ENCODE measurements at regions not wholly inside any gene's neighbourhood (a gene's known extent, or its start where the extent isn't known, plus 50 kb on each side); places are given as distances from the start of the nearest gene placed in this dataset.

DNA sequence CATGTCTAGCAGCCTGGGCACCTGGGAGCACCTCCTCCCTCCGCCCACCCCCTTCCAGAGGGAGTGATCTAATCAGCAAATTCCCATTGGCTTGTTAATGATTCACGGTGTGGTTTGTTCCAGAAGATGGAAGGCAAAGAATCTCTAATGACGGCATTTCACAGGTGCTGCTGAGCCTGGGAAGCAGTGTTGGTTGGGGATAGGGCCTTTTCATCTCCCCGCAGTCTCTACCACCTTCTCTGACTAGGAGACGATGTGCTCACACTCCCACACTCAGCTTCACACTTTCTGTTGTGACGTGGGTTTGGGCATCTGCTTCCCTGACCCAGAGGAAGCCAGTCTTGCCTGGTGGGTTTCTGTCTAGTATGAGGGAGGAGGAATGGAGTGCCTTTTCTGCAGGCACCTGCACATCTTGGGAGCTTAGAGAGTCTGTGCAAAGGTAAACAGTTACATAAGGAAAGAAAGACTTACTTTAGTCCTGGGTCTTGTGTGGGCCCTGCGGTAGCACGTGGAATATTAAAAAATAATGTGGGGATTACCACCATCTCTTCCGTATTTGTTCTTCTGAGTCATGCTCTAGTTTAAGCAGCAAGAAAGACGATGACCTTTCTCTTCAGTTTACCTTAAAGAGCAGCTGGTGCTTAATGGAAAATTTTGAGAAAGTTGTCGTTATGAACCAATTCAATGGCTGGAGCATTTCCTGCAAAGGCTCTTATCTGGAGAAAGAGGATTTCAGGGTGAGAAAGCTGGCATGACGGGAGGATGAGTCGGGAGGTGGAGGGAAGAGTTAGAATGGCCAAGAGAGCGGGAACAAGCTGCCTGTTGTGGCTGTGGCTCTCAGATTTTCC is 70.6 kb upstream of the ARHGAP5 start:
- peak; percentile 81 for DNase-seq

DNA sequence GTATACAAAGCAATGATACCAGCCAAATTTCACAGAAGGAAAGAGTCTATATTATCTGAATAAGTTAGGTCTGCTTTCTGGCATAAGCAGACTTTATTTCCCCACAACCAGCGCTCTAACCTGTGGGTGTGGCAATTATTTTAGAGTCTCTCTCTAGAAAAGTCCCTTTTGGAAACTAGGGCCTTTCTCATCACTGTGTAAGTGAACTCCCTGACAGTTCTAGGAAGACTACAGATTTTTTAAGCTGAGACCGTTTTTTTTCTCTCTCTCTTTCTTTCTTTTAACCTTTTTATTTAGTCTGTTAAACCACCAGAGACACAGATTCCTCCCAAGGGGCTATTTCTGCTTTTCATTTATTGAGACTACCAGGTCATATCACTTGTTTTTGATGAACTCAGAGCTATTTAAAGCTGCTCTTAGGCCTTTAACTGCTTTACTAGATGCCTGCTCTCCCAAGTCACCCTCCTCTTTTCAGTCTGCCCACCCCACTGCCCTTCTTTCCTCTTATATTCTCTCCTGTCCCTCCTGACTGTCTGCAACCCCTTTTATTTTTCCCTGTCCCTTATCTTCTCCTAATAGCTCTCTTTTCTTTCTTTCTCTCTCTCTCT is 69.2 kb upstream of the ARHGAP5 start:
- DNase-seq, result no peak

DNA sequence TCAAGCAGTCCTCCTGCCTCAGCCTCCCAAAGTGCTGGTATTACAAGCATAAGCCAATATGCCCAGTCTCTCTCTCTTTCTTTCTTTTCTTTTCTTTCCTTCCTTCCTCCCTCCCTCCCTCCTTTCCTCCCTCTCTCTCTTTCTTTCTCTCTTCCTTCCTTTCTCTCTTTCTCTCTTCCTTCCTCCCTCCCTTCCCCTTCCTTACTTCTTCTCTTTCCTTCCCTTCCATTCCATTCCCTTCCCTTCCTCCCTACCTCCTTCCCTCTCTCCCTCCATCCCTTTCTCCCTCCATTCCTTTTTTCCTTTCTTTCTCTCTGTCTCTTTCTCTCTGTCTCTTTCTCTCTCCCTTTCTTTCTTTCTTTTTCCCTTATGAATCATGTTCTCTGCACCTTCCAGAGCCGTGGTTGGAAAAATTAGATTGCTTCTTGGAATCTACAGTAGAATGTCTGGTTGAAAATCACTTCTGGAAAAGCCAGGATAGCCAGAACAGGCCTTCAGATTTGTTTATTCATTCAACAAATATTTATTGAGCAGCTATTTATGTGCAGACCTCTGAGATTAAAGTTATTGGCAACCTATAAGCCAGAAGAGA is 68.4 kb upstream of the ARHGAP5 start:
- DNase-seq, result no peak

DNA sequence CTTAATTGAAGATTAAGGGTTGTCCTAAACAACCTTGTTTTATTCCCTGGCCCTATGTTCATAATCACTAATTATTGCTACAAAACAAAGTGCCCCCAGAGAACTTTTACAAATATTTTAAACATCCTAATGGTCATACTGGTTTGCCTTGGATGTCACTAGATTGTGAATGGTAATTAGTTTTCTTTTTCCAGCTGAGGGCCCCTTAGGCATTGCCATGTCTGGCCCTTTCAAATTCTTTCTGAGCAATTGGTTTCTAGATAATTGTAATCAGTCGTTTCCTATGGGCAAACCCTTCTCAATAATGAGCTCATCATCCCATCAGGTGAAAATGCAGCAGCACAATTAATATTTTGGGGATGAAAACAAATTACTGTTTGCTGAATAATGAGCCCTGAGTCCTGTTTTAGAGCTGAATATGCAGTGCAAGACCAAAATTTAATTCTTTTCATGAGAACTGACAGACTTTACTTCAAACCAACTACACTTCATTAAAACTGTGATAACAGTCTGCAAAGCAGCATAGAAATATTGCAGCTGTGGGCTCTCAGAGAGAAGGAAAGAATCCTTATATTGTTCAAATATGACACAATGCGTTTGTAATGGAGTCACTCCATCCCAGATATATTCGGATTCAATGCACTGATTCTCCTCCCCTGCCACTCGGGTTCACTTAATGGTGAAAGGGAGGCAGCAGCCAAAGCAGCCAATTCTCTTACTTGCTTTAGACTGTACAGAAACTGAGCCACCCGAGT is 67.7 kb upstream of the ARHGAP5 start:
- DNase-seq, result no peak

DNA sequence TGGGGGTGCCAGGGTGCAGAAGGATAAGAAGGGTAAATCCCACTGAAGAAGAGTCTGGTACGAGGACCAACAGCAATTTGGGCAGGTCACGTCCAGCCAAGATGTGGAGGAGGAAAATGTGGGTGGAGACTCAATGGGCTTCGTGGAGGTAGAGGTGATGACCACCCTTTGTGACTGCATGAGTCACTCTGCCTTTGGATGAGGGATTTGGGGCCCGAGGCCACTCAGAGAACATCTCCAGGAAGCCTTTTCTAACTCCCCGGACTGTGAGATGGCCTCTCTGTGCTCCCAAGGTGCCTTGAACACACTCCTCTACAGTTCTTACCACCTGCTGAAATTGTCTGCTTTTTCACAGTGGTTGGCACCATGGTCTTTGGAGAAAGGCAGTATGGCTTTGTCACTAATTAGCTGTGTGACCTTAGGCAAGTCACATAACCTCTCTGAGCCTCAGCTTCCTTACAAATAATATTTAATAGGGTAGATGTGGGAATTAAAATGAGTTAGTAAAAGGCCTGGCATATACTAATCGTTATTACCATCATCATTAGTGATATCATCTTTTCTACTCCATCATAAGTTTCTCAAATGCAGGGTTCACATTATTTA is 67.0 kb upstream of the ARHGAP5 start:
- DNase-seq, result no peak

DNA sequence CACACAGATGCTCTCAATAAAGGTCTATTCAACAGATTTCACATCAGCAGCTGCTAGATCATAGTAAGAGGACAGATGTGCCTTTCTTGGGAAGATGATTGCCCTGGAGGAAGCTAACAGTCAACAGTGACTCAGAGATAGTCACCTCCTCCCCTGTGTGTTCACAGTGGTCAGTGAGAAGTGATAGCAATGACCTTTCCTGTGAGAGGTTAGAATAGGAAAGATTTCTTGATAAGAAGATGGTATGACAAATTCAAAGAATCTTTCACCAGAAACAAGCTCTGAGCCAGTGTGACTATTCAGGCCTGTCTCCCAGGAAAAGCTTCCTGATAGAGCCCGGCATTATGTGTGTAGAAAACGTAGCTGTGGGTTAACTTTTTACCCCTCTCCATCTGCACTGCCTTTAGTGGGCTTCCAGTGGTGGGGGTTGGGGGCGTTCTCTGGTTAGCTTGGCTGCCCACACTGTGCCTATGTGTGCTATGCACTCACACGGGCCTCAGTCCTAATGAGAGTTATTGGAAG is 66.4 kb upstream of the ARHGAP5 start:
- no peak for DNase-seq

DNA sequence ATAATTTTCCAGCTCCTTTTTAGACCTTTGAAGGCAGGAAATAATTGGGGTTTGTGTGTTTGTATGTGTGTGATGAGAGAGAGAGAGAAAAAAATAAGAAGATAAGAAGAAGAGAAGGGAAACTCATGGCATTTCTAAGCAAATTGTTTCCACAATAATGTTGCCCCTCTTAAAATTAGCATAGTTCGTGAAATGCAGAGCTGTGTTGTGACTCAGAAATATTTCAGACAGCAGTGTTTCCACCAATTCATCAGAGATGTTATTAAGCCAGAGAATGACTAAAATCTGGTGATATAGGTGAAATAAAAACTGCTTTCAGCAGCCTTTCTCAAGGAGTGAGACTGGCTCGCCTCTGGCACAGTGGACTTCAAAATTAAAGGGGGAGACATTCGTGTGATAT is 65.9 kb upstream of the ARHGAP5 start:
- no peak for DNase-seq

DNA sequence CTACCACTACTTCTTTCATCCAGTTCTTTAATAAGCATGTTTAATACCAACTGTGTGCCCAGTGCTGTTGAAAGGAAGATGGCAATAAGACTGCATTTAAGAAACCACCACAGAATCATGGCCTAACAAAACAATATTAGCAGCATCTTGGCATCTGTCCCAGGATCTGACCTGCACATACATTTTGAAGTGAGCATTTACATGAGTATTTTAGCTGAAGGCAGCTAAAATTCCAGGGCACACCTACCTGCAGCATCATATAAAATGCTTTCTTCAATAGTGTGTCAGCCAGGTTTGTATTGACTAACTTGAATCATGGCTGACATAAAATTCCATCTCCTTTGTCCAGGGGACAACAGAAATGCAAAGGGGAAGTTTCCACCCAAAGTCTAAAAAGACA is 65.0 kb upstream of the ARHGAP5 start:
- DNase-seq, result no peak

DNA sequence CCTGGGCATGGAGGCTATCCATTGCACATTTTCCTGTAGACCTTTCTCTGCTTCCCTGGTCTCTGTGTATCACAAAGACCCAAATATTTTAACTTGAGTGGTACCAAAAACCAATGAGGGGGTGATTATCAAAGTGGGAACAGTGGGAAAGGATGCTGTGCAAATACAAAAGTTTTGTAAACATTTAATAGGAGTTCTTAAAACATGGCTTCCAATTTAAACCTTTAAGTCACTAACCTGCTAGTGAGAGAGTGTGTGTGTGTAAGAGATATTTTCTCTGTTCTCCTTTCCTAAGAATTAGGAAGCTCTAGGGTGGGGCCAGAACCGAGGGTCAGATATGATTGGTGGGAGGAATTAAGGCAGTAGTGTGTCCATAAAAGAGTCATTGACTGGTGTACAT is 64.5 kb upstream of the ARHGAP5 start:
- DNase-seq, result no peak

DNA sequence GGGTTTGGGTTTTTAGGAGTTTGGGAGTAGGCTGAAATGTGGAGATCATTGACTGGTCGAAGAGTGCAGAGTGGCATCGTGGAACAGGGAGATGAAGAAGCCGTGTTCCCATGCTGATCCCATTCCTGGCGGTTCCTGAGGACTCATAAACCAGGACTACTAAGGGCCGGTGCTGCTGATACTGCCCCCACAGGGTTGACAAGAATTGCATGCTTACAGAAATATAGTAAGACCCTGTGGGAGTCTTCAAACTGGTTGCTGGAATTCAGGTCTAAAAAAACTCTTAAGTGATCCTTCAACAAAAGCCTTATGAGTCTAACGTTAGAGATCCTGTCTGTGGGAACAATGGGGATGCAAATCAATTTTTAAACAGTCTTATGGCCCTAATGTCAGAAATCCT is 64.0 kb upstream of the ARHGAP5 start:
- no peak for DNase-seq

DNA sequence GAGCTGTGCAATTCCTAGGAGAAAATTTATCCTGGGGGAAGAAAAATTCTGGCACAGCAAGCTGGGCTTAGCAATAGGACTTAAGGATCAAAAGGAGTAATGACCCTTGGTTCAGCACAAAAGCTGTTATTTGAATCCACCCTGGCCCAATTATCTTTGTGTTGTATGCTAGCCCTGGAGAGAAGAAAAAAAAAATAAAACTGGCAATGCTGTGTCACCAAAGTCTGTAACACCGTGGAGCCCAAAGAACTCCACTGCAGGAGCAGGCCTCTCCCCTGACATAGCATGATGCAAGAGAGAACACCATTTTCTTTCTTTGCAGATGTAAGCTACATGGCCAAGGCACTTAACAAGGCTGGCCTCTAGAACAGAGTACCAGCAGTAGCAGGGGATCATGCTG is 63.0 kb upstream of the ARHGAP5 start:
- DNase-seq, result no peak

DNA sequence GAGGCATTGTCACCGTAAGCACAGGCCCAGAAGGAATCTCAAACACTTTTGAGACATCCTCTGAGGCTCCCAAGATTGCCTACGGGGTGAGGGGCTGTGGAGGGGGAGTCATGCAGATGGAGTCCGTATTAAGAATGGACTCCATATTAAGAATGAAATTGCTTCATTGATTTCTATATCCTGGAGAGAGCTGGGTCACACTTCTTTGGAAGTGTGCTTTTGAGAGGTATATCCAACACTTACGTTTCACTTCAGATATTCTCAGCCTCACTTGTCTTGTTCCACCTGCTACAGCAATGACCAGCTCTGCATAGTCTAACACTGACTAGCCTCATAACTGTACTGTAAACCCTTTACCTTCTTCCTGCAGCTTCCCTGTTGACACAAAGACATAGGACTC is 62.6 kb upstream of the ARHGAP5 start:
- DNase-seq, result no peak

DNA sequence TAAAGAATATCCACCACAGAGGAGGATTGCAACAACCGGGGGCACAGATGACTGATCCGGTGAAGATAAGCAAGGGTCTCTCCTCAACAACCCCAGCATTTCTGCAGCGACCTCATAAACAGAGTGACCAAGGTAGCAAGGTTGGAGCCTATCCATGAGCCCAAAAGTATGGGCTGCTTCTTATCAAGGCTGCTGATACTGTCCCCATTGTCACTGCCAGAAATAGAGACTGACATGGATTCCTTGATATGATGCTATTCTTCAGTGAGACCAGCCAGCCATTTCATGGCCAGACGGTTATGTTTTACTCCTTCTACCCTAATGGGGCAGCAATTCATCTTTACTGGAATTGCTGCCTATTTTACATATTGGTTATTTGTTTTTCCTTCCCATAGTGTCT is 61.9 kb upstream of the ARHGAP5 start:
- no peak for DNase-seq

DNA sequence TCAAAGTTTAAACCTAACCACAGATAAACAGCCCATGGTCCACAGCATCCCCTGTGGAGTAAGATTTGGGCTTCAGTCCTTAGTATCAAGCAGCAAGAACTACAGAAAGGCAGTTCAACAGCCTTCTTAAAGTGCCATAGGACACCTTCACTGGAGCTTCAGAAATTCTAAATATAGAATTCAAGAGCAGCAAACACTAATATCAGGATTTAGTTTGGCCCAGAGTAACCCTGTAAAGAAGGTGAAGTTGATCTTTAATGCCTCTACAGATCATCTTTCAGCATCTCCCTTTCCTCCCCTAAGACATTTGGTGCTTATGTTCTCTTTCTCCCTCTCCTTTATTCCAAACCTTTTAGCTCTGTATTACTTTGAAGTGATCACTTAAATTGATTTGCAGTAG is 59.5 kb upstream of the ARHGAP5 start:
- DNase-seq, result no peak

DNA sequence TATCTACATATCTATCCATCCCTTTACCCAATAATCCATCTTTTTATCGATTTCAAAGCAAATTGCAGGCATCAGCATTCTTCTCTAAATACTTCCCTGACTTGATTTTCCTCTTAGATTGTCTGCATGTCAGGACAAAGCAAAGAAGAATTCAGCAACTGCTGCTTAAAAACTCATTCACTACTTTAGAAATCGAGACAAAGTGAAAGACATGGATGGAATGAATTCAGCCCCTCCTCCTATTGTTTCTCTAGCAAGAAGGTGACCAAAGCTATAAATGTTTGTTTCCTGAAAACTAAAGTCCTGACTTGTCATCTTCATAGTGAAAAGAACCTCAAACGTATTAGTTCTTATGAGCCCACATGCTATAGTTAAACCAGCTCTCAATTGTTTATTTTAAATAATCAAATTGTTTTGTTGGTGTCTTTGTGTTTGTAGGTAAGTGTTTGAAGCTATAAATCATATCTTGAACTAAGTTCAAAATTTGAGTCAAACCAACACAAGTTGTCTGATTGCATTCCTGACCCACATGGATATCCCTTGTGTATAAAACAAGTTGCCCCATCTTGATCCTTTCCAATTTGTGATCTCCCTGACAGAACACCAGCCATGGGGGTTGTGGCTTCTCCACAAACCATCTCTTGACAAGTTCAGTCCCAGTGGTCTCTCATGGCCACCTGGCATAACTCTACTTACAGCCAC is 58.6 kb upstream of the ARHGAP5 start:
- DNase-seq, result no peak

DNA sequence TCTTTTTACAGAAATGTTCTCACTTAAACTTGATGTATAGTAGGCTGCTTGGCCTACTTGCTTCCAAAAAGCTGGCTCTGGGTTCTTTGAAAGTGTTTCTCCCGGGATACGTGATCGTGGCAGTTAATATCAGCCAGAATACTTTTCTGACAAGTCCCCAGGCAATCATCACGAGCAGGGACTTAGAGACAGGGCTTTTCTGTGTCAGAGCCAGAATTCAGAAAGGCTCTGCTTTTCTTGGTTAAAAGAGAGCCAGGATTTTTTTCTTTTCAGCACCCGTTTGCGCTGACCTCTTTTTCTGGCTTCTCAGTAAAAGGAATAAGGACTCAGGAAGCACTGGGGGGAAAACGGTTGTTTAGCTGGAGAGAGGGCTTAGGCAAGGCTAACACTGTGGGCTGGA is 57.8 kb upstream of the ARHGAP5 start:
- DNase-seq, result no peak

DNA sequence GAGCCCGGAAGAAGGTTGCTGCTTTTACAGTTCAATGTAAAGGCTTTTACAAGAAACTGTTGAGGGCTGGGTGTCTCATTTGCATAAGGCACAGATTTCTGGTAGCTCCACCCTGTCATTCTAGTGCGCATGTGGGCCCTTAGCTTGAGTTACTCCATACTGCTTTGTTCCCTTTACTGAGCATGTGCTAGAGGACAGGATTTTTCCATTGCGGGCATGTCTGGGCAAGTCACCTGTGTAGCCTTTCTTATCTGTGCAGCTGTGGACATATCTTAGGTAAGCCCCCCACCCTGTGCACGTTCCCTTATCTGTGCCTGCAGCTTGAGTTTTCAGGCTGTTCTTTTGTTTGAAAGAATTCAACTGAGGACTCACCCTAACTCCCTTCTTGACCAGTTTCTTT is 56.2 kb upstream of the ARHGAP5 start:
- DNase-seq, result no peak

DNA sequence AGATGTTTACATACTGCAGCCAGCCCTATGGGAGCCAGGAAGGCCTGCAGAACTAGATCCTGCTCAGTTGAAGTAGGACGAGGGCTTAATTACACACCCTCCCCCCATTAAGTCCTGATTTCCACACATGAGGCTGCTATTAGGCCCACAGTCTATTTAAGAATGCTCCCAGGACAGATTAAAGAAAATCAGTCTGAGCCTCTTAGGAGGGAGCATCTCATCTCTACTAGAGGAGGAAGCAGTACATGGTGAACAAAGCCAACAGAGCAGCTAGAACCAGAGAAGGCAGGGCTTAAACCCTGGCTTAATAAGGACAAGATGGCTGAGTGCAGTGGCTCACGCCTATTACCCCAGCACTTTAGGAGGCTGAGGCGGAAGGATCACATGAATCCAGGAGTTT is 55.8 kb upstream of the ARHGAP5 start:
- DNase-seq, result no peak

DNA sequence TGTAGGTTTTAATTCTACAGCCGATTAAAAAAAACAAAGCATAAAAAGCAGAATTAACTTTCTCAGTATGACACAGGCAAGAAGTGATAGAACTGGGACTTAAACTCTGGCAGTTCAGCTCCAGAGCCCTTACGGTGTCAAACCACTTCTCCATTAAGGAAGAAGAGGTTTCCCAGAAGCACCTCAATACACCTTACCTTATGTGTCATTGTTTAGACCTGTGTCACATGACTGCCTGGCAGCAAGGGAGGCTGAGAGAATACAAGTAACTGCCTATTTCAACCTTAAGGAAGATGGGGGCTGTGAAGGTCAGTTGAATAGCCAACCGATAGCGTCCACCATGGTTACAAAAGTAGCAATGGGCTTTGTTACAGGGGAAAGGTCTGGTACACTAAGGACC is 54.6 kb upstream of the ARHGAP5 start:
- no peak for DNase-seq

DNA sequence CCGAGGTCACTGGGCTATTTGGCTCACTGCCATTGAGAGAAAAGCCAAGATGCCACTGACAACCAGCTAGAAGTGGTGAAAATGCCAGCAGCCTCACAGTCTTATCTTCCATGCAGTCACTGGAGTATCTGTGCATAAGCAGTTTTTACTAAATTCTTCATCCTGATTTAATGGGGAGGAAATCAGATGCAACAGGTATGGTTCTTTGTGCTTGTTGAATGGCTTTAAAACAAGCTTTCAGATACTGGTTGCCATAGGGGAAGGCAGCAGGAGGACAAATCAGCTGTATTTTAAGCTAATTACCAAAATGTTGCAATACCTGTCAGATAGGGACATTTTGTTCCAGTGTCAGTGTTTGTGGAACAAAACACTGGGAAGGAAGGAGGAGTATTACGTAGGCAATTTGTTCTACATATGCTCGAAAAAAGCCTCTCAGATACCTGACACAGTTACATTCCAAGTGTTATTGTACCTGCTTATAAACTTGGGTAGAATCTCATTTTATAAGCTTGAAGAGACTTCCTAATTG is 54.1 kb upstream of the ARHGAP5 start:
- no peak for DNase-seq

DNA sequence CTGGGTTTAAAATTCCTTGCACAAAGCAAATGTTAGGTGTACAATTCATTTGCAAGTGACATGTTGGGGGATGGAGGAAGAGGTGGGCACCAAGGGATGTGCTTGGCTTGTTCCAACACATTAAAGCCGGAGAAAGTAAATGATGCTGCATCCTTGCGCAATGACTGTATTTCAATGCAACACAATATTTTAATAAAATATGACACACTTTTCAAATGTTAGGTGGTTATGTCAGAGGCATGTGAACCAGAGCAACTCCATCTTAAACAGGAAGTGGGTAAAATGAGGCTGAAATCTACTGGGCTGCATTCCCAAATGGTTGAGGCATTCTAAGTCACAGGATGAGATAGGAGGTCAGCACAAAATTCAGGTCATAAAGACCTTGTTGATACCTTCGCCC is 53.6 kb upstream of the ARHGAP5 start:
- DNase-seq, result no peak
